Nephron progenitor cell (in vitro differentiated cells): ENCODE measurements at regions not wholly inside any gene's neighbourhood (a gene's known extent, or its start where the extent isn't known, plus 50 kb on each side); places are given as distances from the start of the nearest gene placed in this dataset.
"Not testable (repeated sequence)": the region's sequence is repeated elsewhere in the genome, so short reads cannot be mapped to it uniquely, and the experiment has no call there.

ENCODE experiments used
- DNase-seq: peaks from one replicate; pipeline ENCODE4 v3.0.0; 2021
- H3K27ac Mint-ChIP-seq: 2 replicates; pipeline ENCODE4 v1.8.0; 2021; ENCODE audit warnings: mild to moderate bottlenecking, moderate library complexity, mixed read lengths
- H3K27me3 Mint-ChIP-seq: 2 replicates; pipeline ENCODE4 v1.8.0; 2021; ENCODE audit warnings: mild to moderate bottlenecking, low read depth, mixed read lengths; ENCODE audit not compliant: poor library complexity
- H3K36me3 Mint-ChIP-seq: 2 replicates; pipeline ENCODE4 v1.8.0; 2021; ENCODE audit warnings: low read depth, mixed read lengths
- H3K4me1 Mint-ChIP-seq: 2 replicates; pipeline ENCODE4 v1.8.0; 2021; ENCODE audit warnings: mixed read lengths
- H3K4me3 Mint-ChIP-seq: 2 replicates; pipeline ENCODE4 v1.8.0; 2021; ENCODE audit warnings: mild to moderate bottlenecking, moderate library complexity, mixed read lengths
- H3K9me3 Mint-ChIP-seq: 2 replicates; pipeline ENCODE4 v1.8.0; 2021; ENCODE audit warnings: mild to moderate bottlenecking, moderate library complexity, mixed read lengths
- TF ChIP-seq, protein P1 (sequence below): fragments of 200-600 bp; sonication (generic); IDR thresholded peaks from 2 replicates; pipeline ENCODE4 v1.5.0; 2021; ENCODE audit warnings: antibody characterized with exemption

GRCh38 chr12:97075161-97075933 lies 168.3 kb downstream of the NEDD1 start:
- Mint-ChIP-seq H3K27me3 (peaks cover 3% of the 10 kb centered on the region), H3K4me3 (no peak overlapping the region), H3K27ac (peak overlapping the region; percentile 68), H3K9me3 (no peaks in the 10 kb centered on the region), H3K36me3 (no peaks in the 10 kb centered on the region), H3K4me1 (peaks cover 13% of the 10 kb centered on the region)
- TF ChIP-seq, protein P1, sequence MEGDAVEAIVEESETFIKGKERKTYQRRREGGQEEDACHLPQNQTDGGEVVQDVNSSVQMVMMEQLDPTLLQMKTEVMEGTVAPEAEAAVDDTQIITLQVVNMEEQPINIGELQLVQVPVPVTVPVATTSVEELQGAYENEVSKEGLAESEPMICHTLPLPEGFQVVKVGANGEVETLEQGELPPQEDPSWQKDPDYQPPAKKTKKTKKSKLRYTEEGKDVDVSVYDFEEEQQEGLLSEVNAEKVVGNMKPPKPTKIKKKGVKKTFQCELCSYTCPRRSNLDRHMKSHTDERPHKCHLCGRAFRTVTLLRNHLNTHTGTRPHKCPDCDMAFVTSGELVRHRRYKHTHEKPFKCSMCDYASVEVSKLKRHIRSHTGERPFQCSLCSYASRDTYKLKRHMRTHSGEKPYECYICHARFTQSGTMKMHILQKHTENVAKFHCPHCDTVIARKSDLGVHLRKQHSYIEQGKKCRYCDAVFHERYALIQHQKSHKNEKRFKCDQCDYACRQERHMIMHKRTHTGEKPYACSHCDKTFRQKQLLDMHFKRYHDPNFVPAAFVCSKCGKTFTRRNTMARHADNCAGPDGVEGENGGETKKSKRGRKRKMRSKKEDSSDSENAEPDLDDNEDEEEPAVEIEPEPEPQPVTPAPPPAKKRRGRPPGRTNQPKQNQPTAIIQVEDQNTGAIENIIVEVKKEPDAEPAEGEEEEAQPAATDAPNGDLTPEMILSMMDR, result no peak
- DNase-seq, result no peak

- Mint-ChIP-seq H3K4me3 (no peak overlapping the region), H3K36me3 (no peaks in the 10 kb centered on the region), H3K27ac (no peak overlapping the region), H3K9me3 (no peaks in the 10 kb centered on the region), H3K4me1 (peaks cover 20% of the 10 kb centered on the region), H3K27me3 (peaks cover 3% of the 10 kb centered on the region)
- TF ChIP-seq, protein P1, result no peak
- DNase-seq, result no peak
These were observed 169.0 kb downstream of the NEDD1 start for GRCh38 chr12:97075934-97076630.

DNA sequence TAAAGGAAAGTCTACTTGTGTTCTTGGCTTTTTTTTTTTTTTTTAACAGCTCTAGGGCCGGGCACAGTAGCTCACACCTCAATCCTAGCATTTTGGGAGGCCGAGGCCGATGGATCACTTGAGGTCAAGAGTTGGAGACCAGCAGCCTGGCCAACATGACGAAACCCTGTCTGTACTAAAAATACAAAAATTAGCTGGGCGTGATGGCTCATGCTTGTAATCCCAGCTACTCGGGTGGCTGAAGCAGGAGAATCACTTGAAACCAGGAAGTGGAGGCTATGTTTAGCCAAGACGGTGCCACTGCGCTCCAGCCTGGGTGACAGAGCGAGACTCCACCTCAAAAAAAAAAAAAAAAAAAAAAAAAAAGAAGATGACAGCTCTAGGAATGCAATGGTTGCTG lies 169.9 kb downstream of the NEDD1 start:
- H3K4me3 Mint-ChIP-seq, DNase-seq, H3K9me3 Mint-ChIP-seq, H3K27ac Mint-ChIP-seq, H3K27me3 Mint-ChIP-seq, H3K36me3 Mint-ChIP-seq: not testable (repeated sequence)
- H3K4me1 Mint-ChIP-seq, result peaks cover 20% of the 10 kb centered on the region

DNA sequence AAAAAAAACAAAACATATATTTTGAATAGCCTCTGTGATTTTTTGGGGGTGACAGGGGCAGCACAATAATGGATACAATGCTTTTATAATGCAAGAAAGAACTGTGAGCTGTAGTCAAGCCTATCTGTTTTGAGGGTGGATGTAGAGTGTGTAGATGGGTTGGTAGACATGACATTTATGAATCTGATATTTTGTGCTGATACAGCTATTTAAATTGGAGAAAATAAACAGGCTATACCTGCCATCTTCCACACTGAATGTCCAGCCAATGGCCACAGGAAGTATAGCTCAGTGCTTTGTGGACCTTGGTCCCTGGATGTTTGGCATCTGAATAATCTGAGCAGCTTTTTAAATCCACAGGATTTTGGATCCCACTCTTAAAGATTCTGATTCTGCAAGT lies 175.0 kb downstream of the NEDD1 start:
- peaks cover 9% of the 10 kb centered on the region for H3K4me1 Mint-ChIP-seq
- peaks cover 6% of the 10 kb centered on the region for H3K27me3 Mint-ChIP-seq
- H3K4me3 Mint-ChIP-seq, result no peak overlapping the region
- no peaks in the 10 kb centered on the region for H3K9me3 Mint-ChIP-seq
- TF ChIP-seq, protein P1, result no peak
- no peaks in the 10 kb centered on the region for H3K36me3 Mint-ChIP-seq
- DNase-seq, result no peak
- no peak overlapping the region for H3K27ac Mint-ChIP-seq

DNA sequence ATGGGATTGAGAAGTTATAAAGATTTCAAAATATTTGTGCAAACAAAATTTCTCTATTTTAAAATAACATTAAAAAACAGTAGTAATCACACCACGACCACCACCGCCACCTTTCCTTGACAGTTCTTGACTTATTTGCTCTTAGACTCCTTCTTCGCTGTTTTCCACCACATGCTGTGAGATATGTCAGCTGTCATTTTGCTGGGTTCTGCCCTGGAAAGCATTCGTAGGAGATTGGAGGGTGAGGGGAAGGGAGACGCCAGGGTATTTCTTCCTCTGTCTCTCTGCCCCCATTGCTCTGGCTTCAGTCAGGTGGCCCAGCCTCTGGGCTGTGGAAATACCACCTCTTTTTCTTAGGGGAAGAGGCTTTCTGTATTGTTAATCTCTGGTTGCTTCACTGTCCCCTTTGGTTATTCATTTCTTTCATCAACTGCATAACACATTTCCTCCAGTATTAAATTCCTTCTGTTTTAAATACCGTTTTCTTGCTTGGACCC lies 186.2 kb downstream of the NEDD1 start:
- Mint-ChIP-seq H3K27ac (no peak overlapping the region), H3K36me3 (no peaks in the 10 kb centered on the region)
- no peak for DNase-seq

DNA sequence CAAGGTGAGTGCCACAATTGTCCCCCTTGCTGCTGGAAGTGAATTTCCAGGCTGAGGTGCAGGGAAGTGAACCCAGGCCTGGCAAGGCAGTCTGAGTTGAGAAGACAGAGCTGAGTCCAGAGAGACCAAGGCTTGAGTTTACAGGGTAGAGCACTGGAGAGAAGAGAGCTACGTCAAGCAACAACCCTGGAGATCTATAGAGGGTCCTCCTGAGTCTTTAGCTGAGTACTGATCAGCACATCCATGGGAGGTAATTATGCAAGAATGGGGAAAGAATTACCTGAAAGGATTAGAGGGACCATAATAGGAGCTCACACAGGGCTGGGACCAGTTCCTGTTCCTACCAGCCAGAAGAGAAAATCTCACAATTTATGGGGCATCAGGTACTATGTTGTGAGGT lies 190.7 kb downstream of the NEDD1 start:
- peaks cover 12% of the 10 kb centered on the region for H3K9me3 Mint-ChIP-seq
- no peak overlapping the region for H3K27ac Mint-ChIP-seq
- TF ChIP-seq, protein P1, result no peak
- H3K4me1 Mint-ChIP-seq, result peaks cover 6% of the 10 kb centered on the region
- H3K27me3 Mint-ChIP-seq, result no peaks in the 10 kb centered on the region
- peaks cover 5% of the 10 kb centered on the region for H3K36me3 Mint-ChIP-seq
- no peak overlapping the region for H3K4me3 Mint-ChIP-seq
- DNase-seq, result no peak

More for the DNA sequence above, 186.2 kb downstream of the NEDD1 start:
- Mint-ChIP-seq H3K4me1 (no peaks in the 10 kb centered on the region), H3K27me3 (no peaks in the 10 kb centered on the region), H3K9me3 (no peaks in the 10 kb centered on the region), H3K4me3 (no peak overlapping the region)
- TF ChIP-seq, protein P1, result no peak
